ENCODE measurements at regions not wholly inside any gene's neighbourhood (a gene's known extent, or its start where the extent isn't known, plus 50 kb on each side); places are given as distances from the start of the nearest gene placed in this dataset.

DNA sequence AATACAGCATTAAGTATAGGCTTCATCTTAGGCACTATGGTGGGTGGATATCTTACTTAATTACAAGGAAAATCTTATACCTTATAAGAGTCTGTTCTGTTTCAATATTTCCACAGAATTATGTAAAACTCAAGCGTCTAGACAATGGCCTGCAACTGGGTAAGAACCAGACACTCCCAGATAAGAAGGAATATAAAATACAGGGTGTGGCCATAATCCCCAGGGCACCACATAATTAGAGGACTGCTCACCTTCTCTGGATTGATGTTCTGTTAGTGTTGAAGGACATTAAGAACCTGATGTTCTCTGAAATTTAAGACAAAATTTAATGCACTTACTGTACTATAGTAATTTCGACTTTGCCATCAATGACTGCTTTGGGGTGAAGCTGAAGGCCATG lies 198.2 kb upstream of the ARSJ start:
- no peaks in the 10 kb centered on the region for H3K27me3 ChIP-seq
- no peaks in the 10 kb centered on the region for H3K4me1 ChIP-seq
- intact Hi-C loops (cut with DNase I), result no loop called here
- 71 to 89% (median 80%) methylated on average over 2 of the region's 2 CpGs for WGBS, 4 donors
- H3K4me3 ChIP-seq, result no peak overlapping the region
- TF ChIP-seq CTCF (IDR thresholded peaks at IDR 0.05) (no peak), POLR2A (IDR thresholded peaks at IDR 0.05) (no peak)
- H3K9me3 ChIP-seq, result peaks cover 0 to 4% (median 0%) of the 10 kb centered on the region in 12 donors
- no peak overlapping the region for H3K27ac ChIP-seq
- no peaks in the 10 kb centered on the region for H3K36me3 ChIP-seq
- DNase-seq (no peak), ATAC-seq (no peak)

DNA sequence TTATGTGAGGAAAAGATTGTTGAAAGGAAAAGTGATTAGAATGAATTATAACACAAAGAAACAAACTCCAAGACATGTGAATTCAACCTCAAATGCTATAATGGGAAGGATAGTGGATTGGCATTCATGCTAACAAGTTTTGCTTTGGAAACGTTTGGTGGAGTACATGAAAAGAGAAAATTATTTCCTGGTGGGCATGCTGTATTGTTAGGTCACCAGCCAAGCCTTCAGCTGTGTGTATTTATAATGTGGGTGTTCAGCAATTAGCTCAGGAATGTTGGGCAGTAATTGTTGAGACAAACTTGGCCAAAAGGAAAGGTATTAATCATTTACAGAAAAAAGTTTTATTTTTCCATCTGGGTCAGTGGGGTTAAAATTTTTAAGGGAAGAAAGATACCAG lies 198.9 kb upstream of the ARSJ start:
- no peaks in the 10 kb centered on the region for H3K4me1 ChIP-seq
- TF ChIP-seq POLR2A (IDR thresholded peaks at IDR 0.05), result no peak
- no peak for TF ChIP-seq CTCF (IDR thresholded peaks at IDR 0.05)
- H3K9me3 ChIP-seq, result peaks cover 0 to 4% (median 0%) of the 10 kb centered on the region in 12 donors
- no peak for ATAC-seq
- no peaks in the 10 kb centered on the region for H3K27me3 ChIP-seq
- DNase-seq, result no peak
- no peak overlapping the region for H3K27ac ChIP-seq
- WGBS, 4 donors, result 4 to 8% (median 7%) methylated on average over 1 of the region's 1 CpG
- intact Hi-C loops (cut with DNase I), result no loop called here
- no peak overlapping the region for H3K4me3 ChIP-seq
- H3K36me3 ChIP-seq, result no peaks in the 10 kb centered on the region

DNA sequence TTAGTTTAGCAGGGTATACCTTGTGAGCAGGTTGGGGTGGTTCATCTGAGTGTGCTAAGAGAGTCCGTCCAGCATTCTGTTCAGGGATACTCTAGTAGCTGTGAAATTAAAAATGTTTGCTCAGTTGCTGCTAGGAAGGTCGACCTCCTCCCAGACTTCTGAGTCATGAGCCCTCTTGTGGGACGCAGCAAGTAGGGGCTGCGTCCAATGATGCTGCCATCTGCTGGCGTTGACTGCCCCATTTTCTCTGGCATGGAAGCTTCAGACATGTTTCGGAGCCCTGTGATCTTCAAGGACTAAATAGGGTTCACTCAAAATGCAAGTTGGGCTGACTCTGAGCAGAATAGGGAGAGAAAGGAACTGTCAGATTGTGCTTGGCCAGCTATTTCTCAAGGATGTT lies 201.0 kb upstream of the ARSJ start:
- 24 to 47% (median 34%) methylated on average over 6 of the region's 6 CpGs for WGBS, 4 donors
- Histone ChIP-seq H3K9me3 (peaks cover 0 to 4% (median 0%) of the 10 kb centered on the region in 12 donors), H3K27me3 (no peaks in the 10 kb centered on the region), H3K4me3 (no peak overlapping the region), H3K4me1 (no peaks in the 10 kb centered on the region), H3K36me3 (no peaks in the 10 kb centered on the region), H3K27ac (no peak overlapping the region)
- no peak for TF ChIP-seq POLR2A (IDR thresholded peaks at IDR 0.05)
- peak in 7 of 12 donors; percentile 30 to 53 (median 35) for TF ChIP-seq CTCF (IDR thresholded peaks at IDR 0.05)
- peak in 3 of 5 donors; percentile 10 to 58 (median 19) for DNase-seq
- intact Hi-C loops (cut with DNase I), result loop anchor here in 1 of 10 donors (10.0 kb wide), 1 partner anchor 786 kb away; no protein-coding TSS in a partner anchor
- ATAC-seq, result peak; percentile 20 to 73 (median 28)

- no peak for DNase-seq
- H3K4me1 ChIP-seq, result no peaks in the 10 kb centered on the region
- H3K27ac ChIP-seq, result no peak overlapping the region
- peaks cover 0 to 4% (median 0%) of the 10 kb centered on the region in 12 donors for H3K9me3 ChIP-seq
- intact Hi-C loops (cut with DNase I), result loop anchor here in 1 of 10 donors (10.0 kb wide), 1 partner anchor 790 kb away; no protein-coding TSS in a partner anchor
- H3K36me3 ChIP-seq, result no peaks in the 10 kb centered on the region
- TF ChIP-seq CTCF (IDR thresholded peaks at IDR 0.05) (no peak), POLR2A (IDR thresholded peaks at IDR 0.05) (no peak)
- no peak overlapping the region for H3K4me3 ChIP-seq
- no peak for ATAC-seq
- no peaks in the 10 kb centered on the region for H3K27me3 ChIP-seq
- 83 to 91% (median 86%) methylated on average over 3 of the region's 3 CpGs for WGBS, 4 donors
Observed at GRCh38 chr4:114184901-114185300, 205.5 kb upstream of the ARSJ start.
